ENCODE measurements at regions not wholly inside any gene's neighbourhood (a gene's known extent, or its start where the extent isn't known, plus 50 kb on each side); places are given as distances from the start of the nearest gene placed in this dataset.

GRCh38 chr2:220432645-220433044, 805.2 kb downstream of the SLC4A3 start:
- no peaks in the 10 kb centered on the region for H3K79me2 ChIP-seq (ENCODE audit: insufficient read depth, low read length)
- no peaks in the 10 kb centered on the region for H3K36me3 ChIP-seq (ENCODE audit: insufficient read depth, low read length)
- H3K9ac ChIP-seq (ENCODE audit: low read depth, low read length, poor library complexity, severe bottlenecking) = no peak overlapping the region
- no peak overlapping the region for H2AFZ ChIP-seq (ENCODE audit: low read length)
- no peaks in the 10 kb centered on the region for H3K9me3 ChIP-seq (ENCODE audit: insufficient read depth, low read depth, low read length)
- no peaks in the 10 kb centered on the region for H4K20me1 ChIP-seq (ENCODE audit: insufficient read depth, low read length, poor library complexity, severe bottlenecking)
- no peaks in the 10 kb centered on the region for H3F3A ChIP-seq (ENCODE audit: low read depth)
- TF ChIP-seq EZH2phosphoT487 (IDR thresholded peaks at IDR 0.05; ENCODE audit: borderline replicate concordance) (no peak), CTCF (conservative IDR thresholded peaks at IDR 0.05; ENCODE audit: low read length) (no peak)
- H3K4me3 ChIP-seq (ENCODE audit: low read length, poor library complexity, severe bottlenecking) = no peak overlapping the region
- no peaks in the 10 kb centered on the region for H3K27me3 ChIP-seq (ENCODE audit: insufficient read depth, low read length, poor library complexity, severe bottlenecking)
- H3K9me2 ChIP-seq (replicated peaks; ENCODE audit: low read depth, low read length) = no peaks in the 10 kb centered on the region
- no peak overlapping the region for H3K4me2 ChIP-seq (ENCODE audit: low read depth, low read length, poor library complexity, severe bottlenecking)
- H3K4me1 ChIP-seq (ENCODE audit: insufficient read depth, low read length, poor library complexity, severe bottlenecking) = no peaks in the 10 kb centered on the region

- H3K4me3 ChIP-seq (ENCODE audit: low read length, poor library complexity, severe bottlenecking) = no peak overlapping the region
Observed at GRCh38 chr2:220433131-220433530, 805.7 kb downstream of the SLC4A3 start.

GRCh38 chr2:220434385-220434784, 807.0 kb downstream of the SLC4A3 start:
- no peaks in the 10 kb centered on the region for H3K27me3 ChIP-seq (ENCODE audit: insufficient read depth, low read length, poor library complexity, severe bottlenecking)
- H3K4me2 ChIP-seq (ENCODE audit: low read depth, low read length, poor library complexity, severe bottlenecking) = no peak overlapping the region
- no peaks in the 10 kb centered on the region for H3F3A ChIP-seq (ENCODE audit: low read depth)
- H3K4me1 ChIP-seq (ENCODE audit: insufficient read depth, low read length, poor library complexity, severe bottlenecking) = no peaks in the 10 kb centered on the region
- H2AFZ ChIP-seq (ENCODE audit: low read length) = no peak overlapping the region
- H3K36me3 ChIP-seq (ENCODE audit: insufficient read depth, low read length) = no peaks in the 10 kb centered on the region
- H3K9me3 ChIP-seq (ENCODE audit: insufficient read depth, low read depth, low read length) = no peaks in the 10 kb centered on the region
- H3K4me3 ChIP-seq (ENCODE audit: low read length, poor library complexity, severe bottlenecking) = no peak overlapping the region
- H3K9me2 ChIP-seq (replicated peaks; ENCODE audit: low read depth, low read length) = no peaks in the 10 kb centered on the region
- no peaks in the 10 kb centered on the region for H3K79me2 ChIP-seq (ENCODE audit: insufficient read depth, low read length)
- no peak for TF ChIP-seq EZH2phosphoT487 (IDR thresholded peaks at IDR 0.05; ENCODE audit: borderline replicate concordance)
- no peak for TF ChIP-seq CTCF (conservative IDR thresholded peaks at IDR 0.05; ENCODE audit: low read length)
- no peaks in the 10 kb centered on the region for H4K20me1 ChIP-seq (ENCODE audit: insufficient read depth, low read length, poor library complexity, severe bottlenecking)
- H3K9ac ChIP-seq (ENCODE audit: low read depth, low read length, poor library complexity, severe bottlenecking) = no peak overlapping the region

More at GRCh38 chr2:220433131-220433530, 805.7 kb downstream of the SLC4A3 start:
- Histone ChIP-seq H3K4me2 (ENCODE audit: low read depth, low read length, poor library complexity, severe bottlenecking) (no peak overlapping the region), H3K4me1 (ENCODE audit: insufficient read depth, low read length, poor library complexity, severe bottlenecking) (no peaks in the 10 kb centered on the region), H3K27me3 (ENCODE audit: insufficient read depth, low read length, poor library complexity, severe bottlenecking) (no peaks in the 10 kb centered on the region), H3K9ac (ENCODE audit: low read depth, low read length, poor library complexity, severe bottlenecking) (no peak overlapping the region), H3K9me2 (replicated peaks; ENCODE audit: low read depth, low read length) (no peaks in the 10 kb centered on the region), H3K36me3 (ENCODE audit: insufficient read depth, low read length) (no peaks in the 10 kb centered on the region), H3K79me2 (ENCODE audit: insufficient read depth, low read length) (no peaks in the 10 kb centered on the region), H4K20me1 (ENCODE audit: insufficient read depth, low read length, poor library complexity, severe bottlenecking) (no peaks in the 10 kb centered on the region), H3F3A (ENCODE audit: low read depth) (no peaks in the 10 kb centered on the region), H2AFZ (ENCODE audit: low read length) (no peak overlapping the region), H3K9me3 (ENCODE audit: insufficient read depth, low read depth, low read length) (no peaks in the 10 kb centered on the region)
- TF ChIP-seq CTCF (conservative IDR thresholded peaks at IDR 0.05; ENCODE audit: low read length) (no peak), EZH2phosphoT487 (IDR thresholded peaks at IDR 0.05; ENCODE audit: borderline replicate concordance) (no peak)

All from Loucy (cell line).